NCI-H2029 treated with DMSO at 0.1 percent for 48 hours (cell line): ENCODE measurements at regions not wholly inside any gene's neighbourhood (a gene's known extent, or its start where the extent isn't known, plus 50 kb on each side); places are given as distances from the start of the nearest gene placed in this dataset.
A peak's percentile ranks its signal among the peaks of the same experiment; 100 is the strongest.

Experiments used
- DNase-seq: peaks from one replicate; lab custom pipeline; 2025; lab: John Stamatoyannopoulos, UW

GRCh38 chr6:168883410-168884049, 370.1 kb downstream of the THBS2 start:
- no peak for DNase-seq

GRCh38 chr6:168880271-168880670, 373.4 kb downstream of the THBS2 start:
- no peak for DNase-seq

- peak; percentile 54 for DNase-seq
Observed at GRCh38 chr6:168877821-168878282, 375.8 kb downstream of the THBS2 start.

GRCh38 chr6:168876956-168877355, 376.7 kb downstream of the THBS2 start:
- no peak for DNase-seq

GRCh38 chr6:168875811-168876576, 377.7 kb downstream of the THBS2 start:
- no peak for DNase-seq

- DNase-seq = no peak
Observed at GRCh38 chr6:168874637-168875036, 379.0 kb downstream of the THBS2 start.

- DNase-seq = no peak
Observed at GRCh38 chr6:168873278-168874190, 380.1 kb downstream of the THBS2 start.

GRCh38 chr6:168871642-168872315, 381.9 kb downstream of the THBS2 start:
- no peak for DNase-seq

GRCh38 chr6:168870982-168871381, 382.7 kb downstream of the THBS2 start:
- DNase-seq = no peak

GRCh38 chr6:168867247-168868102, 386.2 kb downstream of the THBS2 start:
- no peak for DNase-seq

- DNase-seq = no peak
Observed at GRCh38 chr6:168866534-168866933, 387.1 kb downstream of the THBS2 start.

- DNase-seq = no peak
Observed at GRCh38 chr6:168865522-168865921, 388.1 kb downstream of the THBS2 start.

GRCh38 chr6:168864541-168865460, 388.8 kb downstream of the THBS2 start:
- no peak for DNase-seq

- no peak for DNase-seq
Observed at GRCh38 chr6:168863467-168863866, 390.2 kb downstream of the THBS2 start.

- no peak for DNase-seq
Observed at GRCh38 chr6:168862346-168862980, 391.2 kb downstream of the THBS2 start.

GRCh38 chr6:168860987-168861386, 392.7 kb downstream of the THBS2 start:
- no peak for DNase-seq

- DNase-seq = no peak
Observed at GRCh38 chr6:168860341-168860740, 393.3 kb downstream of the THBS2 start.

GRCh38 chr6:168858926-168859325, 394.7 kb downstream of the THBS2 start:
- no peak for DNase-seq

GRCh38 chr6:168856914-168857313, 396.7 kb downstream of the THBS2 start:
- DNase-seq = no peak
